ENCODE measurements at regions not wholly inside any gene's neighbourhood (a gene's known extent, or its start where the extent isn't known, plus 50 kb on each side); places are given as distances from the start of the nearest gene placed in this dataset.

DNA sequence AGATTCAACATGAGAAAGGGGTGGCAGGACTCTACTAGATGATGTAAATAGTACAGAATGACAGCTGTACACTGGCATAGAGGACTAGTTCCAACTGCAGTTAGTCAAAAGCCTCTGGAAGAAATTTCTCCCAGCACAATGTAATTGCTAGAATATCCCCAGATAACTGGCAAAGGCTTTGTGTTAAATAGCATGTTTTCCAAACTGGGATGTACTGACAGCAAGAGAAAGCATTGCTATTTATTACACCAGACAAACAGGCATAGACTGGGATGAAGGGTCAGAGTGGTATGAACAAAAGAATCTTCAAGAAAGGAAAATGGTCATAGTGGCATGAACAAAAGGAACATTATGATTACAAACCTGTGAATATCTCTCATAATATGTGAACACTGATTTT, 115.9 kb upstream of the CXADR start:
- TF ChIP-seq POLR2A (IDR thresholded peaks at IDR 0.05), result no peak
- TF ChIP-seq, protein P1, sequence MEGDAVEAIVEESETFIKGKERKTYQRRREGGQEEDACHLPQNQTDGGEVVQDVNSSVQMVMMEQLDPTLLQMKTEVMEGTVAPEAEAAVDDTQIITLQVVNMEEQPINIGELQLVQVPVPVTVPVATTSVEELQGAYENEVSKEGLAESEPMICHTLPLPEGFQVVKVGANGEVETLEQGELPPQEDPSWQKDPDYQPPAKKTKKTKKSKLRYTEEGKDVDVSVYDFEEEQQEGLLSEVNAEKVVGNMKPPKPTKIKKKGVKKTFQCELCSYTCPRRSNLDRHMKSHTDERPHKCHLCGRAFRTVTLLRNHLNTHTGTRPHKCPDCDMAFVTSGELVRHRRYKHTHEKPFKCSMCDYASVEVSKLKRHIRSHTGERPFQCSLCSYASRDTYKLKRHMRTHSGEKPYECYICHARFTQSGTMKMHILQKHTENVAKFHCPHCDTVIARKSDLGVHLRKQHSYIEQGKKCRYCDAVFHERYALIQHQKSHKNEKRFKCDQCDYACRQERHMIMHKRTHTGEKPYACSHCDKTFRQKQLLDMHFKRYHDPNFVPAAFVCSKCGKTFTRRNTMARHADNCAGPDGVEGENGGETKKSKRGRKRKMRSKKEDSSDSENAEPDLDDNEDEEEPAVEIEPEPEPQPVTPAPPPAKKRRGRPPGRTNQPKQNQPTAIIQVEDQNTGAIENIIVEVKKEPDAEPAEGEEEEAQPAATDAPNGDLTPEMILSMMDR (IDR thresholded peaks at IDR 0.05), result no peak
